KMS-11 (cell line): ENCODE measurements at regions not wholly inside any gene's neighbourhood (a gene's known extent, or its start where the extent isn't known, plus 50 kb on each side); places are given as distances from the start of the nearest gene placed in this dataset.

Experiments used
- H2AFZ ChIP-seq: fragments of 200-600 bp; sonication (generic); 2 replicates; pipeline ENCODE4 v1.6.1; 2016; ENCODE audit warnings: antibody characterized with exemption, mixed run types, low read depth
- H3K27ac ChIP-seq: fragments of 200-600 bp; sonication (generic); 2 replicates; pipeline ENCODE4 v1.6.1; 2016; ENCODE audit warnings: mild to moderate bottlenecking, mixed run types
- H3K27me3 ChIP-seq: fragments of 200-600 bp; sonication (generic); 2 replicates; pipeline ENCODE4 v1.6.1; 2017; ENCODE audit warnings: mild to moderate bottlenecking, low read depth, mixed run types, moderate library complexity; ENCODE audit not compliant: insufficient read depth
- H3K36me3 ChIP-seq: fragments of 200-600 bp; sonication (generic); 2 replicates; pipeline ENCODE4 v1.6.1; 2017; ENCODE audit warnings: mild to moderate bottlenecking, mixed run types; ENCODE audit not compliant: insufficient read depth
- H3K4me1 ChIP-seq: fragments of 200-600 bp; sonication (generic); 2 replicates; pipeline ENCODE4 v1.6.1; 2016; ENCODE audit warnings: mild to moderate bottlenecking, low read depth, mixed run types; ENCODE audit not compliant: poor library complexity, severe bottlenecking
- H3K4me2 ChIP-seq: fragments of 200-600 bp; sonication (generic); 2 replicates; pipeline ENCODE4 v1.7.0; 2016; ENCODE audit warnings: mild to moderate bottlenecking, mixed run types
- H3K4me3 ChIP-seq: fragments of 200-600 bp; sonication (generic); IDR thresholded peaks from 2 replicates; pipeline ENCODE4 v1.6.1; 2017; ENCODE audit warnings: low read depth, low read length, mixed read lengths; ENCODE audit not compliant: insufficient read depth
- H3K79me2 ChIP-seq: fragments of 200-600 bp; sonication (generic); 2 replicates; pipeline ENCODE4 v1.6.1; 2016; ENCODE audit warnings: low read depth, mixed run types; ENCODE audit not compliant: insufficient read depth
- H3K9ac ChIP-seq: fragments of 200-600 bp; sonication (generic); 2 replicates; pipeline ENCODE4 v1.6.1; 2016; ENCODE audit warnings: mild to moderate bottlenecking, mixed run types
- H4K20me1 ChIP-seq: fragments of 200-600 bp; sonication (generic); 2 replicates; pipeline ENCODE4 v1.6.1; 2016; ENCODE audit warnings: mild to moderate bottlenecking, mixed run types; ENCODE audit not compliant: insufficient read depth
- CTCF ChIP-seq: fragments of 200-600 bp; sonication (generic); conservative IDR thresholded peaks from 2 replicates; pipeline ENCODE4 v1.6.1; 2017; ENCODE audit warnings: low read depth, mild to moderate bottlenecking, antibody characterized with exemption, low read length, moderate library complexity, mixed read lengths

GRCh38 chr2:42843611-42844010 lies 51.2 kb upstream of the HAAO start:
- Histone ChIP-seq H3K79me2 (no peaks in the 10 kb centered on the region), H3K4me3 (no peak overlapping the region), H3K9ac (no peak overlapping the region), H4K20me1 (no peaks in the 10 kb centered on the region), H3K4me1 (no peaks in the 10 kb centered on the region), H3K36me3 (no peaks in the 10 kb centered on the region), H3K27me3 (no peaks in the 10 kb centered on the region), H2AFZ (no peak overlapping the region), H3K27ac (no peak overlapping the region), H3K4me2 (no peak overlapping the region)
- no peak for TF ChIP-seq CTCF

- Histone ChIP-seq H3K79me2 (no peaks in the 10 kb centered on the region), H3K9ac (no peak overlapping the region), H3K27me3 (no peaks in the 10 kb centered on the region), H3K36me3 (no peaks in the 10 kb centered on the region), H3K27ac (no peak overlapping the region), H2AFZ (no peak overlapping the region), H3K4me3 (no peak overlapping the region), H4K20me1 (no peaks in the 10 kb centered on the region), H3K4me2 (no peak overlapping the region), H3K4me1 (no peaks in the 10 kb centered on the region)
- no peak for TF ChIP-seq CTCF
Measured at GRCh38 chr2:42843131-42843530, 50.7 kb upstream of the HAAO start.

- Histone ChIP-seq H3K9ac (no peak overlapping the region), H3K79me2 (no peaks in the 10 kb centered on the region), H3K4me1 (no peaks in the 10 kb centered on the region), H2AFZ (no peak overlapping the region), H4K20me1 (no peaks in the 10 kb centered on the region), H3K4me2 (no peak overlapping the region), H3K4me3 (no peak overlapping the region), H3K27ac (no peak overlapping the region), H3K36me3 (no peaks in the 10 kb centered on the region), H3K27me3 (no peaks in the 10 kb centered on the region)
- TF ChIP-seq CTCF, result no peak
Measured at GRCh38 chr2:42842466-42842865, 50.1 kb upstream of the HAAO start.
